HG02885 (cell line): ENCODE measurements at regions not wholly inside any gene's neighbourhood (a gene's known extent, or its start where the extent isn't known, plus 50 kb on each side); places are given as distances from the start of the nearest gene placed in this dataset.
"Not testable (repeated sequence)": the region's sequence is repeated elsewhere in the genome, so short reads cannot be mapped to it uniquely, and the experiment has no call there.

Experiments
- ATAC-seq: cut with Tn5 transposase; IDR thresholded peaks from one replicate; pipeline ENCODE4 v1.9.1; 2021; ENCODE audit warnings: mild to moderate bottlenecking; ENCODE audit not compliant: unreplicated experiment, poor library complexity

DNA sequence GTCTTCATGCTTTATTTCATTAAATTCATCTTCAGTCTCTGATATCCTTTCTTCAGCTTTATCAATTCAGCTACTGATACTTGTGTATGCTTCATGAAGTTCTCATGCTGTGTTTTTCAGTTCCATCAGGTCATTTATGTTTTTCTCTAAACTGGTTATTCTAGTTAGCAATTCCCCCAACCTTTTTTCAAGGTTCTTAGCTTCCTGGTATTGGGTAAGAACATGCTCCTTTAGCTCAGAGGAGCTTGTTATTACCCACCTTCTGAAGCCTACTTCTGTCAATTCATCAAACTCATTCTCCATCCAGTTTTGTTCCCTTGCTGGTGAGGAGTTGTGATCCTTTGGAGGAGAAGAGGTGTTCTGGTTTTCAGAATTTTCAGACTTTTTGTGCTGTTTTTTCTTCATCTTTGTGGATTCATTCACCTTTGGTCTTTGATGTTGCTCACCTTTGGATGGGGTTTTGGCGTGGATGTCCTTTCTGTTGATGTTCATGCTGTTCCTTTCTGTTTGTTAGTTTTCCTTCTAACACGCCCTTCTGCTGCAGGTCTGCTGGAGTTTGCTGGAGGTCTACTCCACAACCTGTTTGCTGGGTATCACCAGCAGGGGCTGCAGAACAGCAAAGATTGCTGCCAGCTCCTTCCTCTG, 69.9 kb upstream of the PCSK5 start:
- ATAC-seq: not testable (repeated sequence)

DNA sequence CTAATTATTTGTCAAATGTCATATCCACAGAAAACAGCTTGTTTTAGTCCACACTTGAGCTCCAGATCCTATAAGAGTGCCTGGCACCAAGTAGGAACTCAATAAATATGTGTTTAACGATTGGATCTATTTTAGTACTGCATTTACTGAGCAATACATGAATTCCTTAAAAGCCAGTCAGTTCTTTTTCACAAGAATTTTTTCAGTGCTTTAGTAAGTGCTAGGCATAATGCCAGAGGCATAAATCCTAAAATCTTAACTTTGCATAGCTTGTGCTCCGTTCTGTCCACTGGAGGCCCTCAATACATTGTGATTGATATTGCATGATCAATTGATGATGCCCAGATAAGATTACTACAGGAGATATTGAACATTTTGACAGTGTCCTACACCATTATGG, 67.3 kb upstream of the PCSK5 start:
- ATAC-seq: no peak

DNA sequence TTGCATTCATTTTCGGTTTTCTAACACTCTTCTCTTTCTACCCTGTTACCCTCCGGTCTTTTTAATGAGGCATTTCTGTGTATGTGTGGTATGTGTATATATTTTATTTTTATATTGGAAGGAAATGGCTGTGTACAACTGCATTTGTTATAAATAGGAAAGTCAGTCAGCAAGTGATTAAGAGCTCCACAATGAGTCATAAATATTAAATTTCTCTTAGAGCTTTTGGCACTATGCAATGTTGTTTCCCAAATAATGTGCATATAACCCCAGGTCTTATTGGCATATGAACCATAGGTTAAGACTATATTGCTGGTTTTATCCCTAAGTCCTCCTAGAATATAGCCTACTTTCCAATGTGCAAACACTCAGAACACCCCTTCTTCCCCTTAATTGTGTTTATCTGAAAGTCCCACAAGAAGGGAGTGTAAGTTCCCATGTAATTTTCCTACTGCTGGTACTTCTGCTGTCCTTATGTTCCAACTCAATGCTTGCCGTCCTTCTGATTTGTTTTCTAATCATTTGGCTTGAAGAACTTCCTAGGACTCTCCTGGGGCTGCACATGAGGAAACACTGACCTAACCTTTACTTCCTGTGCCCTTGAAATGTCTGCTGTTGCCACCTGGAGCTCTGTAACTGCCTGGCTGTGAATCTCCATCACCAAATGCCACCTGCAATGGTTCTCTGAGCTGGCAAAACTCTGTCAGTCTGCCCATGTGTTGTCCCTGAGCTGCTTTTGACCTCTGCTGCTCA, 65.5 kb upstream of the PCSK5 start:
- ATAC-seq: no peak

DNA sequence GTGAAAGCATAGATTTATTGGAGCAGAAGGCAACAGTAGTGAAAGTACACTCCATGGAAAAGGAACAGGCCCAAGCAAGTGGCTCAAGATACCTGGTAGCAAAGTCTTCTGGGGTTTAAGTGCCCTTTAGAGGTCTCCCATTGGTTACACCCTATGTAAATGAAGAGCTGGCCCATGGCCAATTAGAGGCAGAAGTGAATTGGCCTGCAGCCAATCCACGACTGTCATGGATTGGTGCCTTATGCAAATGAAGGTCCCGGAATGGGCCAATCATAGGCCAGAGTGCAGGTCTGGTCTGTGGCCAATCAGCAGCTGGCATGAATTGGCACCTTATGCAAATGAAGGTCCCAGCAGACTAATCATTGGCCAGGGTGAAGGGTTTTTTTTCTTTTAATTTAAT, 64.2 kb upstream of the PCSK5 start:
- ATAC-seq: no peak

DNA sequence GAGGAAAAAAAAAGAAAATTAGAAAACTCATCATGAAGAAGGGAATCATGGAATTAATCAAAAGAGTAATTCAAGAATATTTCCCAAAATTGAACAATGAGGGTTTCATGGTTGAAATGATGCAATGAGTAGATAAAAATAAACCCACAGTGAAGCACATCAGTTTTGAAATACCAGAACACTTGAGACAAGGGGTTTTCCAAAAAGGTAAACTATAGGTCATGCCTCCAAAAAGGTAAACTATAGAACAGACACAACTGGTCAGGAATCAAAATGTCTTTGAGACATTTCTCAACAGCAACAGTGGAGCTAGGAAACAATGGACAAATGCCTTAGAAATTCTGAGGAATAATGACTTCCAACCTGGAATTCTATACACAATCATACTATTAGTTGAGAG, 60.2 kb upstream of the PCSK5 start:
- ATAC-seq: peak; percentile 48

DNA sequence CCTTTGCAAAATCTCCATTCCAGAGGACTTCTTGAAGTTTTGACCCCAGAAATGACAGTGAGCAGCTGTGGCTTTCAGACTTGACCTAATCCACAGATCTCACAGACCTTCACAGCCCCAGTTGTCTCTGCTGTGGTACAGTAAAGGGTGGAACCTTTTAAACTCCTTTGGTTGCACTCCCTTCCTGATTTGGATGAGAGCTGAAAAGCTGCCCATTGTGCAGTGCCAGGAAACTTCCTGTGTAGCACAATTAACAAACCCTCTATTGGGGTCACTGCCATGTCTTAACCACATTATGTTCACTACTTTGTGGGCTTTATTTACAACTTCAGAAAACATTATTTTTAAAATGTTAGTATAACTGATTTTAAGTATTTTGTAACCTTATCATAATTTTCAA, 56.7 kb upstream of the PCSK5 start:
- no peak for ATAC-seq

DNA sequence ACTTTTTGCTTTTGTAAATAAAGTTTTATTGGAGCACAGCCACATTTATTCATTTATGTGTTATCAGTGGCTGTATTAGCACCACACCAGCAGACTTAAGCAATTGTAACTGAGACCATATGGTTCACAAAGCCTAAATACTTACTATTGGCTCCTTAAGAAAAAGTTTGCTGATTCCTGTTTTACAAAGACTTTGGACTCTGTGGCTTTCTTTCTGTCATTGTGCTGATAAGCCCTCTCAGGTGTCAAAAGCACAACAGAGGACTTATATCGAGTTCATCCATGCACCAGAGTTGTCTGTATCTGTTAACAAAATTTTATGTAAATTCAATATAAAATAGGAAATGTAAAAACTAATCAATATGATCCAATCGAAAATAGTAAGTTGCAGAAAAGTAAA, 55.6 kb upstream of the PCSK5 start:
- no peak for ATAC-seq
